ENCODE measurements at regions not wholly inside any gene's neighbourhood (a gene's known extent, or its start where the extent isn't known, plus 50 kb on each side); places are given as distances from the start of the nearest gene placed in this dataset.

DNA sequence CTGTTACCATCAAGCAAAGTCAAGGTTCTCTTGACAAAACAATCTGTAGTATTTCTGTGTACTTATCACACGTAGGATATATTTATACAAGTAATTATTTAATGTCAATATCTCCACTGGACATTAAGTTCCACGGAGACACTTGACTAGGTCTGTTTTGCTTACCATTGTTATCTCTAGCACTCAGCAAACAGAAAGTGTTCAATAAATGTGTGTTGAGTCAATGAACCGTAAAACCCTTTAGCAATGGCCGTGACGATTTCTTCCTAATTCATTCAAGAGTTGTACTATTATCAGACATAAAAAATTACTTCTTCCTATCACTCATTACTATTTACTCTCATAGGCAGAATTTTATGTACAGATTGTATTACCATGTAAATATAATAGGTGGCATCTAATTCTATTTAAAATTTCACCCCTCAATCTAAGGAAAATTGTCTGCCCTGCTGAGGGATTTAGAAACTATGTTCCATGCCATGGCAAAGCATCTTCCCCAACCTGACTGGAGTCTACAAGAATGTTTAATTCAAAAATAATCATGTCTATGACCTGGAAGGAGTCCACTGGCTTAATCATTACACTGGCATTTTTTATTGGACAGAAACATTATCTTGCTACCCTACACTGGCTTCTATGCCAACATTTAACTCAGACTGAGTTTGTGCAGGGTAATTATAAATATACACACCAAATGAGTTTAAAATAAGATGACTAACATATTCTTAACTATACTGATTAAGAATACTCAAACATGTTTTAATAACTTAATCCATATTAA lies 301.9 kb downstream of the ZEB2 start:
- peak; percentile 31 for DNase-seq (ENCODE audit: low read depth)

DNA sequence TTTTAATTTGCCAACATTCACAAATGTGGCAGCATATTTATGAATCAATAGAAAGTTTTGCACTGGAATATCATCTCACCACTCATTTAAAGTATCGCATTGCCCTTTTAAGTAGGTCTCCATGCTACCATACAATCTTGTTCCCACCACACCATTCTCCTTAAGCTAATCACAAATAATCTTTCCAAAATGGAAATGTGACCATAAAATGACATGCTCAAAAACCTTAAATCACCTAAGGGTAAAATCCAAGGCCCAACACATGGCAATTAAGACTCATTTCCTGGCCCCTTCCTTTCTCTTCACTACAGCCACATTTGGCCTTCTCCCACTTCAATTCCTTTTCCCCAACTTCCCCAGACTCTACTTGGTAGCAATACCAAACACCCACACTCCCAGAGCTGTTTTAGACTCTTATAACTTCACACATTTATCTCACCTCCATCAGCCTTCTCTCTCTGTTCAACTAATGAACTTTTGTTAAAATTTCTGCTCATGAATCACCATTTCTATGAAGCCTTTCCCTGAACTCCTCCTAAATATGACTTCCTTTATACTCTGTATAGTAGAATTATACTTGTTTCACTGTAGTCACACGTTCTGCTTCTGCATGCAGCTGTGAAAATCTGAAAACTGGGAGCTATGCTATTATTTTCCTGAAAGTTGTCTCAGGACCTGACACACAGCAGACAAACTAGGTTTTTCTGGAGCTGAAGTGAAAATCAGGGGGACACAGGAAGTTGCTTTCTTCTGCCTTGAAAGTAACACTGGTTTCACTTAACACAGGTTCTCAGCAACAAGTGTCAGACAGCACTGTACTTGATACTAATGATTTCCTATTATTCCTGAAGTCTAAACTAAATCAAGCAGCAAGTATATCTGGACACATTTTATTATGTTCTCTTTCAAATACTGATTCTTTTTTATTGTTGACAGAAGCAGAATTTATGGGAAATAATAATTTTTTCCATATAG lies 303.9 kb downstream of the ZEB2 start:
- DNase-seq (ENCODE audit: low read depth): no peak
- no peak overlapping the region for H3K4me3 ChIP-seq (ENCODE audit: low read length)
- TF ChIP-seq, protein P1, sequence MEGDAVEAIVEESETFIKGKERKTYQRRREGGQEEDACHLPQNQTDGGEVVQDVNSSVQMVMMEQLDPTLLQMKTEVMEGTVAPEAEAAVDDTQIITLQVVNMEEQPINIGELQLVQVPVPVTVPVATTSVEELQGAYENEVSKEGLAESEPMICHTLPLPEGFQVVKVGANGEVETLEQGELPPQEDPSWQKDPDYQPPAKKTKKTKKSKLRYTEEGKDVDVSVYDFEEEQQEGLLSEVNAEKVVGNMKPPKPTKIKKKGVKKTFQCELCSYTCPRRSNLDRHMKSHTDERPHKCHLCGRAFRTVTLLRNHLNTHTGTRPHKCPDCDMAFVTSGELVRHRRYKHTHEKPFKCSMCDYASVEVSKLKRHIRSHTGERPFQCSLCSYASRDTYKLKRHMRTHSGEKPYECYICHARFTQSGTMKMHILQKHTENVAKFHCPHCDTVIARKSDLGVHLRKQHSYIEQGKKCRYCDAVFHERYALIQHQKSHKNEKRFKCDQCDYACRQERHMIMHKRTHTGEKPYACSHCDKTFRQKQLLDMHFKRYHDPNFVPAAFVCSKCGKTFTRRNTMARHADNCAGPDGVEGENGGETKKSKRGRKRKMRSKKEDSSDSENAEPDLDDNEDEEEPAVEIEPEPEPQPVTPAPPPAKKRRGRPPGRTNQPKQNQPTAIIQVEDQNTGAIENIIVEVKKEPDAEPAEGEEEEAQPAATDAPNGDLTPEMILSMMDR (conservative IDR thresholded peaks at IDR 0.05; ENCODE audit: low read length): no peak

More for the DNA sequence above, 301.9 kb downstream of the ZEB2 start:
- H3K4me3 ChIP-seq (ENCODE audit: low read length): no peak overlapping the region
- TF ChIP-seq, protein P1 (conservative IDR thresholded peaks at IDR 0.05; ENCODE audit: low read length): no peak

DNA sequence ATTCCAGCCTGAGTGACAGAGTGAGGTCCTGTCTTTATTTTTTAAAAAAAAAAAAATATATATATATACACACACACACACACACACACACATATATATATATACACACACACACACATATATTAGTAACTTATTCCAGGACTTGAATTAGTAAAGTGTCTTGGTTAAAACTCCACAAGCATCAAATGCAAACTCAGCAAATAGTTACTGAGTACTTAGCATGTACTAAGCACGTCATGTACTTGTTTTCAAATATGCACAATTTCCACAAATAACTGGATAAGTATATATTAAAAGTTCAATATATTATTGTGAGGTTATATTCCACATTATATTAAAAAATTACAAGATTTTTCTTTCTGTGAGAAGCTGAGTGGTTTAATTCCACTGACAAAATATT lies 304.7 kb downstream of the ZEB2 start:
- no peak for DNase-seq (ENCODE audit: low read depth)
- TF ChIP-seq, protein P1 (conservative IDR thresholded peaks at IDR 0.05; ENCODE audit: low read length): no peak

DNA sequence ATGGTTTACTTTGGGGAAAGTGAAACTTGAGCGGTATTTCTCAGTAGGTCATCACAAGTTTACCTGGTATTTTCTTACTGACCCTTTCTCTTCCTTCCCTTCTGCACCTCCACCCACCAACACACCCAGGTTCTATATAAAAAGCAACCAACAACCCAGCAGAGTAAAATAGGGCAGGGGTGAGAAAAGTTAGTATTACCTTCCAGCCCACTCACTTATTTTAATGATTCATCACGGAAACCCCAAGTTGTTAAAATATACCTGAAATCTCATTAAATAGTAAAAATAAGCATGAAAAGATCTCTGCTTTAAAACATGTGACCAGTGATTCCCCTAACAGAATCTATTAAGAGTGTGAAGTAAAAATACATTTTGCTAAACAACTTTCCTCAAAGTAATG lies 306.1 kb downstream of the ZEB2 start:
- DNase-seq (ENCODE audit: low read depth): no peak
- no peak overlapping the region for H3K4me3 ChIP-seq (ENCODE audit: low read length)
- TF ChIP-seq, protein P1 (conservative IDR thresholded peaks at IDR 0.05; ENCODE audit: low read length): no peak

More for the DNA sequence above, 304.7 kb downstream of the ZEB2 start:
- H3K4me3 ChIP-seq (ENCODE audit: low read length): no peak overlapping the region

DNA sequence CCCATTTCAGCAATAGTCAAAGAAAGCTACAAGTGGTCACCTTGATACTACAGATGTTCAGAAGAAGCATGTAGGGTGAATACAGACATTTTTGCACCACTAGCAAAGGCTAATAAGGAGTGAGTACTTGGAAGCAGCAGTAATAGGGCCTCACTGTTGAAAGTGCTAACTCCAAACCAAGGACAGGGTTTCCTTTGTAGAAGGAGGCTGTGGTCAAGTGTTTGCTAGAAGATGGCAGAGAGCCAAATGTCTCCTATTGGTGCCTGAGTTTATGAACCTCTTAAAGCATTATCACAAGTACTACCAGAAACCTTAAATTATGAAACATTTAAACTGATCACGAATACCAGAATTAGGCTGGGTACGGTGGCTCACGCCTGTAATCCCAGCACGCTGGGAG lies 308.1 kb downstream of the ZEB2 start:
- no peak for DNase-seq (ENCODE audit: low read depth)
- H3K4me3 ChIP-seq (ENCODE audit: low read length): no peak overlapping the region
- TF ChIP-seq, protein P1 (conservative IDR thresholded peaks at IDR 0.05; ENCODE audit: low read length): no peak

DNA sequence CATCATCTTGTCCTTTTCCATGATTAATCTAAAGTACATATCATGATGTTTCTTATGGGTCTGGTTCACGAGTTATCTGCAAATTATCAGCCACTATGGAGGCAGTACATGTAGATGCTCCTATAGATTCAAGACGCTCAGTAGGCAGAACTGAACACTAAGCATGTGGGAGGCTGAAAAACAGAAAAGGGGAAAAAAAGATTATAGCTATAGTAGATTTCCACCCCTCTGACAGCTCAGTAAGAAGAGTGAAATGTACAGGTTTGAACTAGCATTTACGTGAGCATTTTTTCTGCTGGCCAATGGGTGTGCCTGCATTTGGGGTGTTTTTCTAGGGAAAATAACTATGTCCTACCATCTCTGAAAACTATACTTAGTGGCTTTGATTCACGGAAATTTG lies 308.9 kb downstream of the ZEB2 start:
- no peak overlapping the region for H3K4me3 ChIP-seq (ENCODE audit: low read length)
- TF ChIP-seq, protein P1 (conservative IDR thresholded peaks at IDR 0.05; ENCODE audit: low read length): no peak
- no peak for DNase-seq (ENCODE audit: low read depth)
